AG08395 (cell line): ENCODE measurements at regions not wholly inside any gene's neighbourhood (a gene's known extent, or its start where the extent isn't known, plus 50 kb on each side); places are given as distances from the start of the nearest gene placed in this dataset.
A peak's percentile ranks its signal among the peaks of the same experiment; 100 is the strongest.

Experiments used
- DNase-seq: peaks from one replicate; pipeline ENCODE4 v3.0.0; 2012; ENCODE audit warnings: mixed read lengths, low spot score

- no peak for DNase-seq
Observed at GRCh38 chr9:105146677-105147076, 97.8 kb upstream of the SLC44A1 start.

GRCh38 chr9:105147110-105147871 is 97.2 kb upstream of the SLC44A1 start:
- DNase-seq, result no peak

DNA sequence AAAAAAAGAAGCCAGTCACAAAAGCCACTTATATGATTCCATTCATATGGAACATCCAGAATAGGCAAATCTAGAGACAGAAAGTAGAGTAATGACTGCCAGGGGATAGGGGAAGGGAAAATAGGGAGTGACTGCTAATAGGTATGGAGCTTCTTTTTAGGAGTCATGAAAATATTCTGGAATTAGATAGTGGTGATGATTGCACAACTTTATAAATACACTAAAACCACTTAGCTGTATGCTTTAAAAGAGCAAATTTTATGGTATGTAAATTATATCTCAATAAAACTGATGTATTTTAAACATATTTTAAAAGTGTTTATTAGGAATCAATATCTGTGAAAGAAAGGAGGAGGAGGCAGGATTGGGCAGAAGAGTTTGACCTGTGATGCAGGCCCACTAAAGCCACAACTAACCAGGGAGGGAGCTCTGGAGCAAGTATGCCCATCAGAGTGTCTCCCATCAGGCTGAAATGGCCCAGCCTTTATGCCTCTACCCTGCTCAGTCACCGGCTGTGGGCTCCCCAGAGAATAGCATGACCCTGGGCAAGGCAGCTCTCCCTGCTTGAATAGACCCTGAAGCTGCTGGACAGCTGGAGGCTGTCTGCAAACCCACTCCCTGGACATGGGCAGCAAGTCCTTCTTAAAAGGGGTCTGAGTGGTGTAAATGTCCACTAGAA is 96.0 kb upstream of the SLC44A1 start:
- no peak for DNase-seq

GRCh38 chr9:105150991-105151685 is 93.3 kb upstream of the SLC44A1 start:
- DNase-seq, result peak; percentile 25

DNA sequence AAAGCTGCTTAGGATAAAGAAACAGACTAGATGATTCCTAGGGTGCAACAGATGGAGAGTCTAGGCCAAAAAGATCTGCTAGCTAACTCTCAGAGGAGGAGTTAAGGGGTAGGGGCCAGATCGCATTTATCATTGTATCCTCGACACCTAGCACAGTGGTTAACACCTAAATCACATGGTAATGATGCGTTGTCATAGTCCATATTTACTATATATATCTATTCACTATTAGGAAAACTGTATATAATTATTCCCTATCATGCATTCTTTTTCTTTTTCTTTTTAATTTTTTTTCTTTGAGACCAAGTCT is 92.8 kb upstream of the SLC44A1 start:
- DNase-seq, result no peak

GRCh38 chr9:105154723-105155191 is 89.7 kb upstream of the SLC44A1 start:
- DNase-seq, result no peak

DNA sequence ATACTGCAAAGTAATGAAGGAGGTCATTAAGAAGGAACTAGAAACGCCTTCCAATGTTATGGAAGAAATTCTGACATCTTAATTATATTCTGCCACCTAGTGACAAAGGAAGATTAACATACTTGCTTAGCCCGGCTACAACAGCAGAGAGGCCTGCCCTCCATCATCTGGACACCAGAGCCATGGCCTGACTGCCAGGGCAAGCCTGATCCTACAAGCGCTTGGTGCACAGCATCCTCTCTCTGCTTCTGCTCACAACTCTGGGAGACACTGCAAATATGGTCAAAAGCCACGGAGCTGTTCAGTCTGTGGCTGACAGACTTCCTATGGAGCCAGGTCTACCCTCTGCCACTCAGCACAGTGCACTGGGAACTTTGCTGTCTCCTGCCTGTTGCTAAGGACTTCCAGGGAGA is 87.3 kb upstream of the SLC44A1 start:
- DNase-seq, result peak; percentile 82

- DNase-seq, result no peak
Observed at GRCh38 chr9:105158020-105158419, 86.4 kb upstream of the SLC44A1 start.

DNA sequence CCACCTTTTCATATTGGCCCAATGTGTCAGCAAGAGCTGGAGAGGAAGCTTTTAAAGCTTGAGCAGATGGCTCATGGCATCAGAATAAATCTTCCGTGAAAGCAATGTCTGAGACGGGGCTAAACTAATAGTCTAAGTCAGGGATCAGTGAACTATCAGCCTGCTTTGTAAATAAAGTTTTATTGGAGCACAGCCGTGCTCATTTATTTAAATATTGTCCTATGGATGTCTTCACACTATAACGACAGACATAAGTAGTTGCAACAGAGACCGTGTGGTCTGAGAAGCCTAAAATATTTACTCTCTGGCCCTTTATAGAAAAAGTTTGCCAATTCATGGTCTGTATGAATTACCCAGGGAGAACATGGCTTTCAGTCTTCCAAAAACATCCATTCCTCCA is 85.6 kb upstream of the SLC44A1 start:
- DNase-seq, result no peak

- DNase-seq, result no peak
Observed at GRCh38 chr9:105168870-105169319, 75.6 kb upstream of the SLC44A1 start.

DNA sequence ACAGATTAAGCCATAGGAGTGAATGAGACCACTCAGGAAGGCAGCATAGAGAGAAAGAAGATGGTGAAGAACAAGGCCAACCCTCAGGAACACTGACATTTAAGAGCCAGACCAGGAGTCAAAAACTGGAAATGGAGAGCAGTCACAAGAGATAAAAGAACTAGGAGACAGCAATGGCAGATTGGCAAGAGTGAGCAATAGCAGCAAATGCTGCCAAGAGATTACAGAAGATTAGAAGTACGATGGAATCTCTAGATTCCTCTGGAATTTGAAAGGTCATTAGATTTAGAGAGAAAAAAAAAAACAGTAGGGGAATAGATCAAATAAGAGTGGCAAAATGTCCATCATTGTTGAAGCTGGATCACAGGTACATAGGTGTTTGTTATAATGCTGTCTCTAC is 73.4 kb upstream of the SLC44A1 start:
- DNase-seq, result no peak

DNA sequence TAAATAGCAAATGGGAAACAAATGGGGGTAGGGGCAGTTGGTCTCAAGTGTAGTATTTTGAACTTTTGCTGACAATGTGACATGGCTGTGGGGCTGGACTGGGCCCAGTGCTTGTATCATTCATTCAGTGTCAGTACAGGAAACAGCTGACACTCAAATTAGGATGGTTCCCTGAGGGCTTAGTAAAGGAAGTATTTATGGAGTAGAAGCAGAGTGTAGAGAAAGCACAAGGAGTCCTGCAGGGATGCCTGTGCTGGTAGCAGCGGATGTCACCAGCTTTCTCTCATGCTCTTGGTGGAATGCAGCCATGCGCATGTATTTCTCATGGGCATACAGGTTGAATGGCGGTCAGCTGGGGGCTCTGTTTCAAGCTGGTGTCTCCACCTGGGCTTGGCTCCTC is 72.9 kb upstream of the SLC44A1 start:
- DNase-seq, result no peak

GRCh38 chr9:105172436-105172835 is 72.0 kb upstream of the SLC44A1 start:
- DNase-seq, result no peak

GRCh38 chr9:105173306-105173705 is 71.1 kb upstream of the SLC44A1 start:
- no peak for DNase-seq

GRCh38 chr9:105173826-105174225 is 70.6 kb upstream of the SLC44A1 start:
- no peak for DNase-seq

DNA sequence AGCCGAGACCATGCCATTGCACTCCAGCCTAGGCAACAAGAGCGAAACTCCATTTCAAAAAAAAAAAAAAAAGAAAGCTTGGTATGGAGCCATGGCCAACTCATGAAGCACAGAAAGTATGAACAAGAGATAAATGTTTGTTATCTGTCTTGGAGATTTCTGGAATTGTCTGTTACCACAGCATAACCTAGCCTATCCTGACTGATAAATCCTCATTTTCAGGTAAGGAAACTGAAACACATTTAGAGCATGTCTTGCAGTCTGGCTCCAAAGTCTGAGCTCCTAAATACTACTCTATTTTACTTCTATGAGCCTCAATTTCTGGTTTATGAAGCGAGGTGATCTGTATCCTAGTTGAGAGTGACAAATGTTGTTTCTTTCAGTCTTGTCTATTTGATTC is 68.3 kb upstream of the SLC44A1 start:
- DNase-seq, result no peak

- DNase-seq, result no peak
Observed at GRCh38 chr9:105178076-105178475, 66.4 kb upstream of the SLC44A1 start.

- peak; percentile 66 for DNase-seq
Observed at GRCh38 chr9:105187781-105188180, 56.7 kb upstream of the SLC44A1 start.

DNA sequence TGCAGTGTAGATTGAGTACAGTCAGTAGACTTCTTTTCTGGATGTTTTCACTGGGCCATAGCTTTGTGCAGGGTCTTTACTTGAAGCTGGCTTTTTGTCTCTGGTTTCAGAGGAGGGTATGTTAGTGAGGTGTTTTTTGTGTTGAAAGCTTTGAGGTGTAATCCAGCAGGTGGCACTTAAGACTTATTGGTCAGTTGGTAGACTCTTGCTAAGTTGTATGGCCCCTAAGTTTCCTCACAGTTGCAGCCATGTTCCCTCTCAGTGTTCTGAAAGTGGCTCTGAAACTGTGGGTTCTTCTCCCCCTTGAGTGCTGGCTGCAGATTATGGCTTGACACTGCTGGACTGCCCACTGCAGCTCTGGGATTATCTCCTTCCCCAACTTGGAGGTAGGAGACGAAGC is 55.7 kb upstream of the SLC44A1 start:
- no peak for DNase-seq

DNA sequence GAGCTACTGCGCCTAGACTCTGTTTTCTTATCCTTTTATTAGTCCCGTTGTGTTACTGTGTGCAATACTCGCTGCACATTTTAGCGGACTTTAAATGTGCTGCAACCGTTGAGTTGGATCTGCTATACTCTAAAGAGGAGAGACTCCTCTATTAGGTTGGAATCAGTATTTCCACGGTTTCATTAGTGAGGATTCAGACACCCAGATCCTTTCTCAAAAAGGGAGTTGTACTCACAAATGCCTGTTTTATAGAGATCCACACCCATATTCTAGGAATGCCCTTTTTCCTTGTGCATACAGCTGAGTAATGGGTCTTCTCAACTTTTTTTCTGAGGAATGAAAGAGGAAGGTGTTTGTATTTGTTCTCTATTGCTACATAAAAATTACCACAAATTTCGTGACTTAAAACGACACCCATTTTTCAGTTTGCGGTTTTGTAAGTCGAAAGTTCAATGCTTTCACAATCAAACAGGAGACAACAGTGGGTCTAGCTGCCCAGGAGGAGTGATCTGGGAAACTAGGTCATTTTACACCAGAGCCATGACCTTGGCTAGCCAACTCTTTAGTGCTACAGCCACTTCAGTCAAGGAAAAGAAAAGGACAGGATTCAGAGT is 52.8 kb upstream of the SLC44A1 start:
- no peak for DNase-seq

DNA sequence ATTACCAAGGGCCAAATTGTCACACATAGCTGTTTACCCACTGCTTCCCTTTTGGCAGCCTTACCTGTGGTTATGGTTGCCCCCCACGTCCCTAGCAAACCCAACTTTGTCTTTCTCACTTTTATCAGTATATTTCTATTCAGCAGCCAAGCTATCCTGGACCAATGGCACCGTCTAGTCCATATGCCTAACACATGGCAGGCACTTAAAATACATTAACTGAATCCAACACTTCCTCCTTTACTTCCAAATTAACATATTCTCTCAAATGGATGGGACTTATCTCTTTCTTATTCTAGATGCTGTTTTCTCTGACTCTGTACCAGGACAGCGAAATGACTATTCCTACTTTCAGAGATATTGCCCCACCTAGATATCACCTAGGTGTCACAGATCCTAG is 50.9 kb upstream of the SLC44A1 start:
- DNase-seq, result no peak

- no peak for DNase-seq
Observed at GRCh38 chr9:105194234-105194633, 50.2 kb upstream of the SLC44A1 start.
